ENCODE measurements at regions not wholly inside any gene's neighbourhood (a gene's known extent, or its start where the extent isn't known, plus 50 kb on each side); places are given as distances from the start of the nearest gene placed in this dataset.

GRCh38 chr2:237012004-237012403 is 73.7 kb upstream of the COPS8 start:
- H3K9me3 ChIP-seq (ENCODE audit: insufficient read depth in 2 of 2, low read depth in 1 of 2, low read length in 1 of 2) = no peaks in the 10 kb centered on the region
- H3K36me3 ChIP-seq (ENCODE audit: control insufficient read depth in 2 of 4, insufficient read depth in 4 of 4, low read length in 3 of 4) = no peaks in the 10 kb centered on the region
- no peak overlapping the region for H4K5ac ChIP-seq (ENCODE audit: insufficient read length, low read depth, low read length)
- H3K79me2 ChIP-seq (ENCODE audit: control insufficient read depth in 1 of 2, insufficient read depth in 2 of 2, low read length in 2 of 2) = no peaks in the 10 kb centered on the region
- H3K4me2 ChIP-seq (ENCODE audit: insufficient read depth in 1 of 2, low read depth in 2 of 2, low read length in 2 of 2) = no peak overlapping the region
- H3K56ac ChIP-seq (replicated peaks; ENCODE audit: insufficient read length, low read depth, low read length) = no peak overlapping the region
- no peak overlapping the region for H3K9ac ChIP-seq (replicated peaks in 1 of 4; ENCODE audit: extremely low read depth in 1 of 4, low read depth in 3 of 4, low read length in 3 of 4)
- H2AFZ ChIP-seq (ENCODE audit: low read length) = no peak overlapping the region
- H3K27me3 ChIP-seq (replicated peaks in 1 of 4; ENCODE audit: control insufficient read depth in 3 of 4, extremely low read depth in 1 of 4, insufficient read depth in 3 of 4, low read length in 3 of 4) = no peaks in the 10 kb centered on the region
- H3K4me1 ChIP-seq (replicated peaks in 1 of 4; ENCODE audit: control insufficient read depth in 3 of 4, insufficient read depth in 4 of 4, low read length in 3 of 4) = no peaks in the 10 kb centered on the region
- H3K14ac ChIP-seq (ENCODE audit: insufficient read length) = no peak overlapping the region
- no peak overlapping the region for H4K91ac ChIP-seq (replicated peaks; ENCODE audit: insufficient read length, low read length)
- no peak overlapping the region for H3K4me3 ChIP-seq (ENCODE audit: extremely low read depth in 1 of 4, insufficient read depth in 2 of 4, low read depth in 3 of 4, low read length in 4 of 4)
- H3K18ac ChIP-seq (ENCODE audit: extremely low read depth, low read length) = no peak overlapping the region
- H2BK120ac ChIP-seq (replicated peaks; ENCODE audit: low read depth, low read length) = no peak overlapping the region
- no peak for FAIRE-seq
- H2AK5ac ChIP-seq (ENCODE audit: low read depth, low read length) = no peak overlapping the region
- H3K23me2 ChIP-seq (ENCODE audit: low read depth, low read length) = no peaks in the 10 kb centered on the region
- DNase-seq (ENCODE audit: low read depth in 1 of 2, low spot score in 2 of 2) = no peak
- no peak overlapping the region for H2BK15ac ChIP-seq (ENCODE audit: low read length)
- H3K27ac ChIP-seq (ENCODE audit: low read depth, low read length) = no peak overlapping the region
- CTCF ChIA-PET (ENCODE audit: partially characterized antibody) = interaction anchor here (0.9 to 1.5 kb wide), 3 partner anchors 16 to 400 kb away, joined by 3 to 7 read pairs (median 3); no protein-coding TSS in a partner anchor
- no peaks in the 10 kb centered on the region for H3K79me1 ChIP-seq (ENCODE audit: low read depth, low read length)
- no peaks in the 10 kb centered on the region for H4K20me1 ChIP-seq (replicated peaks in 1 of 2; ENCODE audit: control insufficient read depth in 1 of 2, insufficient read depth in 2 of 2, low read length in 2 of 2)
- no peak overlapping the region for H3K23ac ChIP-seq (ENCODE audit: insufficient read length)
- no peak overlapping the region for H2BK5ac ChIP-seq (ENCODE audit: low read depth, low read length)
- no peak overlapping the region for H3K4ac ChIP-seq (replicated peaks; ENCODE audit: insufficient read length, low read depth, low read length)
- H4K8ac ChIP-seq (ENCODE audit: extremely low read depth, insufficient read depth, low read length) = no peak overlapping the region
- POLR2A ChIA-PET (ENCODE audit: partially characterized antibody) = no interaction called here
- 84% methylated on average over 9 of the region's 9 CpGs; no CpG with 5 or more reads in 1 of the 2 experiments for WGBS, 2 experiments (ENCODE audit: extremely low coverage in 1 of 2, insufficient coverage in 1 of 2, insufficient read length in 1 of 2, insufficient replicate concordance in 2 of 2, low coverage in 1 of 2, low lambda C conversion rate in 2 of 2, missing lambda C conversion rate in 1 of 2)
- no peak overlapping the region for H2BK20ac ChIP-seq (ENCODE audit: low read length)
- H2BK12ac ChIP-seq (ENCODE audit: low read depth, low read length) = no peak overlapping the region
- TF ChIP-seq SP1 (IDR thresholded peaks at IDR 0.05; ENCODE audit: low read depth, low read length) (no peak), CTBP2 (IDR thresholded peaks at IDR 0.05; ENCODE audit: borderline replicate concordance, insufficient read depth, insufficient read length, low read length) (no peak), PHF8 (conservative IDR thresholded peaks at IDR 0.05; ENCODE audit: low read depth, low read length) (no peak)

Data from H1 (cell line).